Mesenchymal stem cell (in vitro differentiated cells and primary cell): ENCODE measurements at regions not wholly inside any gene's neighbourhood (a gene's known extent, or its start where the extent isn't known, plus 50 kb on each side); places are given as distances from the start of the nearest gene placed in this dataset.

Experiments used
- DNase-seq: peaks from one replicate; pipeline ENCODE4 v3.0.0-alpha.2; 2013
- H2AFZ ChIP-seq: one replicate; pipeline ENCODE4 v1.6.1; 2013; ENCODE audit warnings: low read depth, mild to moderate bottlenecking, control low read depth, inconsistent platforms, low read length, moderate library complexity
- H2AK5ac ChIP-seq: 2 replicates; pipeline ENCODE4 v1.6.1; 2013; ENCODE audit warnings: low read length, moderate library complexity, mild to moderate bottlenecking, inconsistent platforms; ENCODE audit not compliant: severe bottlenecking
- H2BK120ac ChIP-seq: one replicate; pipeline ENCODE4 v1.6.1; 2013; ENCODE audit warnings: low read depth, mild to moderate bottlenecking, inconsistent platforms, low read length, moderate library complexity
- H2BK12ac ChIP-seq, 2 experiments: one replicate each; pipeline ENCODE4 v1.6.1; 2013; ENCODE audit warnings: inconsistent platforms in 2 of 2, low read length in 2 of 2, mild to moderate bottlenecking in 2 of 2, moderate library complexity in 2 of 2, control low read depth in 1 of 2
- H2BK15ac ChIP-seq: one replicate; pipeline ENCODE4 v1.6.1; 2013; ENCODE audit warnings: mild to moderate bottlenecking, low read depth, inconsistent platforms; ENCODE audit not compliant: poor library complexity, severe bottlenecking
- H2BK5ac ChIP-seq: 2 replicates; pipeline ENCODE4 v1.6.1; 2013; ENCODE audit warnings: low read depth, mild to moderate bottlenecking, low read length, control low read depth, inconsistent platforms; ENCODE audit not compliant: poor library complexity, severe bottlenecking
- H3K14ac ChIP-seq, 2 experiments: one replicate each; pipeline ENCODE4 v1.6.1; 2013; ENCODE audit warnings: inconsistent platforms in 2 of 2, low read length in 2 of 2, control low read depth in 1 of 2, mild to moderate bottlenecking in 1 of 2, moderate library complexity in 1 of 2
- H3K18ac ChIP-seq, 2 experiments: one replicate each; pipeline ENCODE4 v1.6.1; 2013; ENCODE audit warnings: inconsistent platforms in 2 of 2, low read length in 2 of 2, control low read depth in 1 of 2, low read depth in 1 of 2, mild to moderate bottlenecking in 1 of 2
- H3K23ac ChIP-seq, 2 experiments: one replicate each; pipeline ENCODE4 v1.6.1; 2013; ENCODE audit warnings: inconsistent platforms in 2 of 2, low read length in 2 of 2, mild to moderate bottlenecking in 2 of 2, moderate library complexity in 2 of 2, control low read depth in 1 of 2
- H3K27ac ChIP-seq: 2 replicates; pipeline ENCODE4 v1.5.1; 2013; ENCODE audit warnings: mild to moderate bottlenecking, moderate library complexity, low read length, control low read depth, inconsistent platforms; ENCODE audit not compliant: poor library complexity, severe bottlenecking
- H3K27me3 ChIP-seq, 2 experiments: 2 replicates each; pipeline versions ENCODE4 v1.6.1 to v1.7.0; 2013; ENCODE audit warnings: low read length in 2 of 2, mild to moderate bottlenecking in 2 of 2, moderate library complexity in 2 of 2, control low read depth in 1 of 2, inconsistent platforms in 1 of 2; ENCODE audit not compliant: control insufficient read depth in 1 of 2, insufficient read depth in 1 of 2
- H3K36me3 ChIP-seq, 2 experiments: 2 replicates each; pipeline versions ENCODE4 v1.6.1 to v1.7.0; 2013; ENCODE audit warnings: low read length in 2 of 2, control low read depth in 1 of 2, inconsistent platforms in 1 of 2, low read depth in 1 of 2, mild to moderate bottlenecking in 1 of 2; ENCODE audit not compliant: insufficient read depth in 2 of 2, control insufficient read depth in 1 of 2
- H3K4ac ChIP-seq, 2 experiments: one replicate each; pipeline ENCODE4 v1.6.1; 2013; ENCODE audit warnings: inconsistent platforms in 2 of 2, low read length in 2 of 2, mild to moderate bottlenecking in 2 of 2, moderate library complexity in 2 of 2, control low read depth in 1 of 2, low read depth in 1 of 2
- H3K4me1 ChIP-seq: 2 replicates; pipeline ENCODE4 v1.6.1; 2013; ENCODE audit warnings: low read depth, low read length, control low read depth; ENCODE audit not compliant: control insufficient read depth, insufficient read depth
- H3K4me2 ChIP-seq: 2 replicates; pipeline ENCODE4 v1.6.1; 2013; ENCODE audit warnings: low read length, mild to moderate bottlenecking, inconsistent platforms; ENCODE audit not compliant: poor library complexity, severe bottlenecking
- H3K4me3 ChIP-seq, 2 experiments: 2 replicates each; pipeline versions ENCODE4 v1.5.1 to v1.7.0; 2013; ENCODE audit warnings: low read length in 2 of 2, mild to moderate bottlenecking in 2 of 2, control low read depth in 1 of 2, low read depth in 1 of 2; ENCODE audit not compliant: insufficient read depth in 1 of 2
- H3K79me1 ChIP-seq: replicated peaks from 2 replicates; pipeline ENCODE4 v1.6.1; 2013; ENCODE audit warnings: mild to moderate bottlenecking, control low read depth, low read length, inconsistent platforms; ENCODE audit not compliant: poor library complexity, severe bottlenecking
- H3K9ac ChIP-seq: 2 replicates; pipeline ENCODE4 v1.7.0; 2013; ENCODE audit warnings: mild to moderate bottlenecking, low read length, moderate library complexity
- H3K9me3 ChIP-seq: 2 replicates; pipeline ENCODE4 v1.7.0; 2013; ENCODE audit warnings: mild to moderate bottlenecking, low read length; ENCODE audit not compliant: control insufficient read depth
- H4K8ac ChIP-seq: one replicate; pipeline ENCODE4 v1.6.1; 2013; ENCODE audit warnings: inconsistent platforms, mild to moderate bottlenecking, low read length, moderate library complexity
- H4K91ac ChIP-seq: one replicate; pipeline ENCODE4 v1.6.1; 2013; ENCODE audit warnings: mild to moderate bottlenecking, low read length, inconsistent platforms
- WGBS: methylation state at CpG from one replicate; pipeline ENCODE4 v1.1.7; 2013; ENCODE audit warnings: mixed read lengths; 5-methylcytosine and 5-hydroxymethylcytosine counted together

GRCh38 chr1:58206749-58207148 lies 339.8 kb downstream of the OMA1 start:
- no peaks in the 10 kb centered on the region for H3K9me3 ChIP-seq
- no peak overlapping the region for H3K9ac ChIP-seq
- no peak overlapping the region for H2AK5ac ChIP-seq
- H3K4me1 ChIP-seq, result no peaks in the 10 kb centered on the region
- no peak overlapping the region for H4K8ac ChIP-seq
- H3K14ac ChIP-seq, result no peak overlapping the region
- H2BK120ac ChIP-seq, result no peak overlapping the region
- no peak for DNase-seq
- no peak overlapping the region for H3K18ac ChIP-seq
- no peak overlapping the region for H2BK15ac ChIP-seq
- no peak overlapping the region for H3K4ac ChIP-seq
- H2BK5ac ChIP-seq, result no peak overlapping the region
- H3K4me2 ChIP-seq, result no peak overlapping the region
- H3K23ac ChIP-seq, result no peak overlapping the region
- no peak overlapping the region for H4K91ac ChIP-seq
- H2BK12ac ChIP-seq, result no peak overlapping the region
- H3K27me3 ChIP-seq, result no peaks in the 10 kb centered on the region
- WGBS, result 77% methylated on average over 1 of the region's 1 CpG
- H2AFZ ChIP-seq, result no peak overlapping the region
- no peak overlapping the region for H3K27ac ChIP-seq
- H3K36me3 ChIP-seq, result no peaks in the 10 kb centered on the region
- H3K4me3 ChIP-seq, result no peak overlapping the region
- no peaks in the 10 kb centered on the region for H3K79me1 ChIP-seq

DNA sequence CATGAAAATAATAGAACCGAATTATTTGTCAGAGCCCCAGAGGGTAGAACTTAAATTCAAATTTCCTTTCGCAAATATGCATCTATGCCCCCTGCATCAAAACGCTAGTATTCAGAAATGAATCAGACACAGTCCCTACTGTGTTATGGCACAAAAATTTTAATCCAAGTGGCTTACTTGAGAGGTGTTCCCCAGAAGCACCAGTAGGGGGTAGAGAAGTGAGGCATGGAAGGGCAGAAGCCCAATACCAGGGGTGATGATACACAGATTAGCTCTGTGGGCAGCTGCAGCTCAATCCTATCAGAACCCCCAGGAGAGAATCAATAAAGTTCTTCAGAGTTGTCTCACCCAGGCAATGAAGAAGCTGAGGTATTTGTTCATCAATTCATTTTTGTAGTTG lies 342.2 kb downstream of the OMA1 start:
- H3K27me3 ChIP-seq, result no peaks in the 10 kb centered on the region
- H3K23ac ChIP-seq, result no peak overlapping the region
- no peak overlapping the region for H2BK15ac ChIP-seq
- 86% methylated on average over 2 of the region's 3 CpGs for WGBS
- H3K18ac ChIP-seq, result no peak overlapping the region
- no peak overlapping the region for H3K4me2 ChIP-seq
- no peak overlapping the region for H2BK12ac ChIP-seq
- no peak overlapping the region for H2BK120ac ChIP-seq
- no peak overlapping the region for H2AFZ ChIP-seq
- no peak overlapping the region for H3K14ac ChIP-seq
- no peaks in the 10 kb centered on the region for H3K4me1 ChIP-seq
- H3K27ac ChIP-seq, result no peak overlapping the region
- DNase-seq, result no peak
- H4K8ac ChIP-seq, result no peak overlapping the region
- H2AK5ac ChIP-seq, result no peak overlapping the region
- no peaks in the 10 kb centered on the region for H3K9me3 ChIP-seq
- no peaks in the 10 kb centered on the region for H3K79me1 ChIP-seq
- no peak overlapping the region for H3K9ac ChIP-seq
- no peak overlapping the region for H2BK5ac ChIP-seq
- H3K36me3 ChIP-seq, result no peaks in the 10 kb centered on the region
- no peak overlapping the region for H4K91ac ChIP-seq
- no peak overlapping the region for H3K4ac ChIP-seq
- H3K4me3 ChIP-seq, result no peak overlapping the region

DNA sequence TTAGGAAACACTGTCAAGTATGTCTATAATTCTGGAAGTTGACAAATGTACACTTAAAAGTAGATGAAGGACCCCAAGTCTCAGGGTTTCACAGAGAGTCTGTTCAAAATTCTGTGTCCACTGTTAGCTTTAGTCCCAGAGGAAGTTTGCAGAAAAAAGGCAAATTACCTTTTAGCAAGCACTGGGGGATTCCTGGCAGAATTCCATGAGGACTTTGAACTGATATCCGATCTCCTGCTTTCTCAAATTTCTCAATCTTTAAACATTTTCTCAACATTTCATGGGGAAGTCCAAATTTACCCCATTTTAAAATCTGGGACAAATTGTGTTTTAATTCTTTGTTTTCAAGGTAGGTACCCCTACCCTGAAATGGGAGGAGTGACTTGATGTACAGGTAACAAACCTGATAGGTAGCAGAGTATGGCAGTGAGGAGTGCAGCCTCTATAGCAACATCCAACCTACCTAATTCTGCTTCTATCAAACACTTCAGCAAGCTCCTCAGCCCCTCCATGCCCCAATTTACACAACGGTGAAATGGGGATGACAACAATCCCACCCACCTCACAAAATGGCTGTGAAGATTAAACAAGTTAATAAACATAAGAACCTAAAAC lies 344.9 kb downstream of the OMA1 start:
- Histone ChIP-seq H3K36me3 (no peaks in the 10 kb centered on the region), H3K14ac (no peak overlapping the region), H3K79me1 (no peaks in the 10 kb centered on the region), H3K4me2 (no peak overlapping the region), H3K18ac (no peak overlapping the region), H2BK120ac (no peak overlapping the region), H2BK12ac (no peak overlapping the region), H2AFZ (no peak overlapping the region), H3K27ac (no peak overlapping the region), H3K9ac (no peak overlapping the region), H2BK5ac (no peak overlapping the region), H3K9me3 (no peaks in the 10 kb centered on the region), H2AK5ac (no peak overlapping the region), H3K4me3 (no peak overlapping the region), H3K23ac (no peak overlapping the region), H4K91ac (no peak overlapping the region), H4K8ac (no peak overlapping the region), H3K4ac (no peak overlapping the region), H3K27me3 (no peaks in the 10 kb centered on the region), H2BK15ac (no peak overlapping the region), H3K4me1 (no peaks in the 10 kb centered on the region)
- 67% methylated on average over 1 of the region's 2 CpGs for WGBS
- DNase-seq, result no peak

DNA sequence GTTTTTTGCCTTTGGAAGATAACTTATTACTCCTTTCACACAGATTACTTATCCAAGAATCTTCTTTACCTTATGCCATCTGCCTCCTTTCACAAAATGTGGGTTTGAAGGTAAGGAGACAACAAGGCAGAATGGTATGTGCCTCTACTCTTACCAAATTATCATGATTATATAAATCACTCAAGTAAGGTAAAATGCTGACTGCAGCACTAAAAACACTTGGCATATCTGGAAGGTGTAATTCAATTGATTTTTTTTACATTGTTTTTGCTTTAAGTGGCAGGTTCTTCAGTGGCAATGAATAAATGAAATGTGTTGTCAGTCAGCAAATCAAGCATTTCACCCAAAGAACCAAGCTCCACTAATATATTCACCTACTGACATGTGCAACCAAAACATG lies 346.1 kb downstream of the OMA1 start:
- DNase-seq, result no peak
- H3K14ac ChIP-seq, result no peak overlapping the region
- H2BK120ac ChIP-seq, result no peak overlapping the region
- H3K9me3 ChIP-seq, result no peaks in the 10 kb centered on the region
- H4K91ac ChIP-seq, result no peak overlapping the region
- no peak overlapping the region for H3K23ac ChIP-seq
- no peaks in the 10 kb centered on the region for H3K36me3 ChIP-seq
- H4K8ac ChIP-seq, result no peak overlapping the region
- no peak overlapping the region for H2BK15ac ChIP-seq
- H3K79me1 ChIP-seq, result no peaks in the 10 kb centered on the region
- no peak overlapping the region for H2BK12ac ChIP-seq
- no peak overlapping the region for H3K4me2 ChIP-seq
- no peak overlapping the region for H2BK5ac ChIP-seq
- no peak overlapping the region for H2AK5ac ChIP-seq
- no peak overlapping the region for H2AFZ ChIP-seq
- H3K18ac ChIP-seq, result no peak overlapping the region
- H3K4me1 ChIP-seq, result no peaks in the 10 kb centered on the region
- no peak overlapping the region for H3K4me3 ChIP-seq
- no peak overlapping the region for H3K9ac ChIP-seq
- no peaks in the 10 kb centered on the region for H3K27me3 ChIP-seq
- H3K4ac ChIP-seq, result no peak overlapping the region
- no peak overlapping the region for H3K27ac ChIP-seq
